Progenitor cell of endocrine pancreas (in vitro differentiated cells): ENCODE measurements at regions not wholly inside any gene's neighbourhood (a gene's known extent, or its start where the extent isn't known, plus 50 kb on each side); places are given as distances from the start of the nearest gene placed in this dataset.

Experiments used
- DNase-seq: peaks from one replicate; pipeline ENCODE4 v3.0.0; 2021; ENCODE audit warnings: low spot score; ENCODE audit not compliant: unreplicated experiment
- H3K27ac Mint-ChIP-seq: 2 replicates; pipeline ENCODE4 v1.8.0; 2021; ENCODE audit warnings: mild to moderate bottlenecking, moderate library complexity, mixed read lengths
- H3K27me3 Mint-ChIP-seq: 2 replicates; pipeline ENCODE4 v1.8.0; 2021; ENCODE audit warnings: mixed read lengths
- H3K36me3 Mint-ChIP-seq: 2 replicates; pipeline ENCODE4 v1.8.0; 2022; ENCODE audit warnings: mixed read lengths; ENCODE audit not compliant: insufficient read depth
- H3K4me1 Mint-ChIP-seq: 2 replicates; pipeline ENCODE4 v1.8.0; 2021; ENCODE audit warnings: low read depth, mixed read lengths
- H3K4me3 Mint-ChIP-seq: 2 replicates; pipeline ENCODE4 v1.8.0; 2021; ENCODE audit warnings: low read depth, mild to moderate bottlenecking, moderate library complexity, mixed read lengths
- H3K9me3 Mint-ChIP-seq: 2 replicates; pipeline ENCODE4 v1.8.0; 2021; ENCODE audit warnings: low read depth, mixed read lengths
- CTCF ChIP-seq: fragments of 200-600 bp; sonication (generic); IDR thresholded peaks from one replicate; pipeline ENCODE4 v1.5.0; 2021; ENCODE audit warnings: antibody characterized with exemption, mild to moderate bottlenecking; ENCODE audit not compliant: unreplicated experiment

DNA sequence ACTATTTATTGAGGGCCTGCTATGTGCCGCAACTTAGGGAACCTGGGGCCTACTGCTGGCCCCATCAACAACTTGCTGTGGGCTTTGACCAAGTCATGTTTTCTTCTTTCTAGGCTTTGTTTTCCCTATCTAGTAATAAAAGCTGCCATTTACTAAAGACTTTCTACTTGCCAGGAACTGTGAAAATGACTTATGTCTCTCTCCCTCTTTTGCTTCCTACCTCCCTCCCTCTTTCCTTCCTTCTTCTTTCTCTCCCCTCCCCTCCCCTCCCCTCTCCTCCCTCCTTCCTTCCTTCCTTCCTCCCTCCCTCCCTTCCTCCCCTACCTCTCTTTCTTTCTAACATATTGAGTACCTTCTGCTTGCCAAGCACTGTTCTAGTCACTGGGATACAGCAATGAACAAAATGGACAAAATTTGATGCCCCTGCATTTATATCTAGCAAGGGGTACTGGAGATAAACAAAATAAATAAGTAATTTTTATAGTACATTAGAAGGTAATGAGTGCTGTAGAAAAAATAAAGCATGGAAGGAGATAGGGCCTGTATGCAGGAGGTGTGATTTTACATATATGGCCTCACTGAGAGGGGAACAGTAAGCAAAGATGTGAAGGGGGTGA lies 170.3 kb upstream of the USP24 start:
- no peak overlapping the region for H3K27ac Mint-ChIP-seq
- no peaks in the 10 kb centered on the region for H3K4me1 Mint-ChIP-seq
- no peak for TF ChIP-seq CTCF
- H3K4me3 Mint-ChIP-seq: no peak overlapping the region
- DNase-seq: no peak
- H3K9me3 Mint-ChIP-seq: peaks cover 16% of the 10 kb centered on the region
- peaks cover 7% of the 10 kb centered on the region for H3K27me3 Mint-ChIP-seq
- H3K36me3 Mint-ChIP-seq: peaks cover 3% of the 10 kb centered on the region

GRCh38 chr1:55384637-55385036 lies 169.5 kb upstream of the USP24 start:
- Mint-ChIP-seq H3K27me3 (peaks cover 7% of the 10 kb centered on the region), H3K27ac (no peak overlapping the region), H3K9me3 (peaks cover 8% of the 10 kb centered on the region), H3K4me3 (no peak overlapping the region), H3K36me3 (no peaks in the 10 kb centered on the region), H3K4me1 (no peaks in the 10 kb centered on the region)
- no peak for TF ChIP-seq CTCF
- no peak for DNase-seq

GRCh38 chr1:55382806-55383305 lies 167.7 kb upstream of the USP24 start:
- peaks cover 7% of the 10 kb centered on the region for H3K27me3 Mint-ChIP-seq
- peaks cover 1% of the 10 kb centered on the region for H3K9me3 Mint-ChIP-seq
- no peaks in the 10 kb centered on the region for H3K4me1 Mint-ChIP-seq
- no peak overlapping the region for H3K4me3 Mint-ChIP-seq
- no peaks in the 10 kb centered on the region for H3K36me3 Mint-ChIP-seq
- no peak overlapping the region for H3K27ac Mint-ChIP-seq
- no peak for TF ChIP-seq CTCF
- no peak for DNase-seq

DNA sequence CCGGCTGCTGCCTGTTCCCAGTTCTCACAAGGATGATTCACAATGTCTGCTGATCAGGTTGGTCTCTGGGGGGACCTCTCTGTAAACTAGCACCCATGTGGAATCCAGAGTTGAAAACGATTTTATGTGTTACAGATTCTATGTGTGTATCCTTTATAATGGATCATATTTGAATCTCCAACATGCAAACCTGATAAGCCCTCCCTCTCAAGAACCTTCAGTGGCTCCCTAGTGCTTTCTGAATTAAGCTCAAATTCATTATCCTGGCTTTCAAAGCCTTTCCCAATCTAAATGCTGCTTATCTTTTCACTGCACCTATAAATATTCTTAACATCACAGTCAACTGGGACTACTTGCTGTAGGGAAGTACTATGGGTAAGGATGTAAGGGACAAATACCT lies 166.8 kb upstream of the USP24 start:
- no peak for DNase-seq
- Mint-ChIP-seq H3K4me1 (no peaks in the 10 kb centered on the region), H3K36me3 (no peaks in the 10 kb centered on the region), H3K27me3 (peaks cover 10% of the 10 kb centered on the region), H3K4me3 (no peak overlapping the region), H3K9me3 (no peaks in the 10 kb centered on the region), H3K27ac (no peak overlapping the region)
- no peak for TF ChIP-seq CTCF

GRCh38 chr1:55381491-55381890 lies 166.3 kb upstream of the USP24 start:
- H3K36me3 Mint-ChIP-seq: no peaks in the 10 kb centered on the region
- TF ChIP-seq CTCF: no peak
- H3K9me3 Mint-ChIP-seq: no peaks in the 10 kb centered on the region
- no peak for DNase-seq
- no peak overlapping the region for H3K27ac Mint-ChIP-seq
- no peak overlapping the region for H3K4me3 Mint-ChIP-seq
- H3K4me1 Mint-ChIP-seq: no peaks in the 10 kb centered on the region
- peaks cover 10% of the 10 kb centered on the region for H3K27me3 Mint-ChIP-seq
